GM12864 (cell line): ENCODE measurements at regions not wholly inside any gene's neighbourhood (a gene's known extent, or its start where the extent isn't known, plus 50 kb on each side); places are given as distances from the start of the nearest gene placed in this dataset.

Experiments
- DNase-seq: peaks from one replicate; pipeline ENCODE4 v3.0.0-alpha.2; 2011; ENCODE audit warnings: low read depth
- H3K4me3 ChIP-seq: 2 replicates; pipeline ENCODE4 v1.5.1; 2011; ENCODE audit warnings: mild to moderate bottlenecking, low read depth, low read length, control low read depth
- CTCF ChIP-seq: IDR thresholded peaks from 2 replicates; pipeline ENCODE4 v1.5.1; 2011; ENCODE audit warnings: low read depth, mild to moderate bottlenecking, moderate library complexity, low read length, control low read depth, inconsistent platforms; ENCODE audit errors: missing control alignments

- H3K4me3 ChIP-seq, result no peak overlapping the region
- DNase-seq, result no peak
- TF ChIP-seq CTCF, result no peak
These were observed 135.5 kb upstream of the SGO1 start for GRCh38 chr3:20321391-20322047.

- TF ChIP-seq CTCF, result no peak
- no peak for DNase-seq
- H3K4me3 ChIP-seq, result no peak overlapping the region
These were observed 134.5 kb upstream of the SGO1 start for GRCh38 chr3:20320489-20320888.

- TF ChIP-seq CTCF, result no peak
- no peak overlapping the region for H3K4me3 ChIP-seq
- no peak for DNase-seq
These were observed 133.5 kb upstream of the SGO1 start for GRCh38 chr3:20319551-20319950.

GRCh38 chr3:20317616-20318015 lies 131.6 kb upstream of the SGO1 start:
- no peak for TF ChIP-seq CTCF
- DNase-seq, result no peak
- no peak overlapping the region for H3K4me3 ChIP-seq

- TF ChIP-seq CTCF, result no peak
These were observed 130.2 kb upstream of the SGO1 start for GRCh38 chr3:20316238-20316637.

GRCh38 chr3:20310629-20311028 lies 124.6 kb upstream of the SGO1 start:
- TF ChIP-seq CTCF, result no peak
- DNase-seq, result no peak

More at GRCh38 chr3:20316238-20316637, 130.2 kb upstream of the SGO1 start:
- H3K4me3 ChIP-seq, result no peak overlapping the region
- DNase-seq, result no peak

GRCh38 chr3:20307383-20307782 lies 121.4 kb upstream of the SGO1 start:
- no peak overlapping the region for H3K4me3 ChIP-seq
- TF ChIP-seq CTCF, result no peak
- no peak for DNase-seq

More at GRCh38 chr3:20310629-20311028, 124.6 kb upstream of the SGO1 start:
- H3K4me3 ChIP-seq, result no peak overlapping the region
